Neuronal stem cell (in vitro differentiated cells): ENCODE measurements at regions not wholly inside any gene's neighbourhood (a gene's known extent, or its start where the extent isn't known, plus 50 kb on each side); places are given as distances from the start of the nearest gene placed in this dataset.

Experiments used
- DNase-seq: peaks from one replicate; pipeline ENCODE4 v3.0.0-alpha.2; 2013; ENCODE audit warnings: low spot score
- H2AFZ ChIP-seq: one replicate; pipeline ENCODE4 v1.6.1; 2013; ENCODE audit warnings: mild to moderate bottlenecking, low read length, inconsistent platforms
- H2AK5ac ChIP-seq: 2 replicates; pipeline ENCODE4 v1.6.1; 2013; ENCODE audit warnings: low read depth, mild to moderate bottlenecking, inconsistent platforms, low read length, moderate library complexity, mixed read lengths
- H2BK120ac ChIP-seq: 2 replicates; pipeline ENCODE4 v1.6.1; 2013; ENCODE audit warnings: low read depth, mild to moderate bottlenecking, inconsistent platforms, low read length, moderate library complexity, mixed read lengths
- H2BK12ac ChIP-seq: one replicate; pipeline ENCODE4 v1.6.1; 2013; ENCODE audit warnings: low read length, inconsistent platforms
- H2BK15ac ChIP-seq: 2 replicates; pipeline ENCODE4 v1.6.1; 2013; ENCODE audit warnings: mild to moderate bottlenecking, low read length, inconsistent platforms, mixed read lengths
- H2BK5ac ChIP-seq: one replicate; pipeline ENCODE4 v1.6.1; 2013; ENCODE audit warnings: inconsistent platforms, mild to moderate bottlenecking, low read length, moderate library complexity
- H3K14ac ChIP-seq: one replicate; pipeline ENCODE4 v1.6.1; 2013; ENCODE audit warnings: low read length, inconsistent platforms
- H3K18ac ChIP-seq: 2 replicates; pipeline ENCODE4 v1.6.1; 2013; ENCODE audit warnings: low read length, inconsistent platforms
- H3K23ac ChIP-seq: 2 replicates; pipeline ENCODE4 v1.6.1; 2013; ENCODE audit warnings: low read depth, mild to moderate bottlenecking, mixed read lengths, low read length, inconsistent platforms; ENCODE audit not compliant: poor library complexity
- H3K27ac ChIP-seq: replicated peaks from 3 replicates; pipeline ENCODE4 v1.5.1; 2013; ENCODE audit warnings: low read length, inconsistent platforms
- H3K27me3 ChIP-seq, 3 experiments: 2 replicates each; pipeline ENCODE4 v1.6.1; 2013; ENCODE audit warnings: low read length in 3 of 3, mild to moderate bottlenecking in 2 of 3, inconsistent platforms in 1 of 3, low read depth in 1 of 3, mixed read lengths in 1 of 3, moderate library complexity in 1 of 3; ENCODE audit not compliant: control insufficient read depth in 3 of 3, insufficient read depth in 3 of 3
- H3K36me3 ChIP-seq, 2 donors: replicated peaks in 1 of 2; 2 replicates each; pipeline ENCODE4 v1.6.1; 2013; ENCODE audit warnings: low read length in 2 of 2; ENCODE audit not compliant: control insufficient read depth in 2 of 2, insufficient read depth in 2 of 2
- H3K4ac ChIP-seq: 2 replicates; pipeline ENCODE4 v1.6.1; 2013; ENCODE audit warnings: inconsistent platforms, mild to moderate bottlenecking, low read length, moderate library complexity
- H3K4me1 ChIP-seq, 2 donors: 1 replicate in 1 of 2; 2 replicates in 1 of 2; pipeline ENCODE4 v1.6.1; 2013; ENCODE audit warnings: low read length in 2 of 2, low read depth in 1 of 2; ENCODE audit not compliant: control insufficient read depth in 2 of 2, insufficient read depth in 1 of 2
- H3K4me2 ChIP-seq: one replicate; pipeline ENCODE4 v1.6.1; 2013; ENCODE audit warnings: mild to moderate bottlenecking, low read length, inconsistent platforms; ENCODE audit not compliant: insufficient read depth, poor library complexity, severe bottlenecking
- H3K4me3 ChIP-seq, 2 donors: 2 replicates each; pipeline ENCODE4 v1.5.1; 2013; ENCODE audit warnings: low read length in 2 of 2, mild to moderate bottlenecking in 2 of 2, inconsistent platforms in 1 of 2, moderate library complexity in 1 of 2
- H3K79me1 ChIP-seq: one replicate; pipeline ENCODE4 v1.6.1; 2013; ENCODE audit warnings: low read depth, mild to moderate bottlenecking, inconsistent platforms, low read length, moderate library complexity
- H3K9ac ChIP-seq: one replicate; pipeline ENCODE4 v1.6.1; 2013; ENCODE audit warnings: mild to moderate bottlenecking, low read depth, low read length, inconsistent platforms; ENCODE audit not compliant: poor library complexity
- H3K9me3 ChIP-seq, 2 donors: replicated peaks in 1 of 2; 2 replicates each; pipeline versions ENCODE3 to v1.6.1; 2013; ENCODE audit warnings: low read length in 2 of 2, mild to moderate bottlenecking in 2 of 2, inconsistent platforms in 1 of 2, low read depth in 1 of 2, mixed read lengths in 1 of 2, moderate library complexity in 1 of 2; ENCODE audit not compliant: control insufficient read depth in 2 of 2, insufficient read depth in 1 of 2
- H4K8ac ChIP-seq: one replicate; pipeline ENCODE4 v1.6.1; 2013; ENCODE audit warnings: low read depth, mild to moderate bottlenecking, inconsistent platforms, low read length, moderate library complexity
- H4K91ac ChIP-seq: one replicate; pipeline ENCODE4 v1.6.1; 2013; ENCODE audit warnings: low read length, low read depth, mild to moderate bottlenecking, inconsistent platforms; ENCODE audit not compliant: poor library complexity
- WGBS, 2 donors: extraction: QIAGEN DNeasy Blood & Tissue Kit; methylation state at CpG; one replicate each; pipeline ENCODE4 v1.1.7; 2013; ENCODE audit warnings: missing lambda C conversion rate in 2 of 2, mixed read lengths in 1 of 2; ENCODE audit not compliant: insufficient read length in 2 of 2, insufficient replicate concordance in 1 of 2; ENCODE audit errors: extremely low coverage in 2 of 2; 5-methylcytosine and 5-hydroxymethylcytosine counted together

GRCh38 chr13:73671011-73671410 lies 463.2 kb downstream of the KLF12 start:
- Histone ChIP-seq H3K23ac (no peak overlapping the region), H3K18ac (no peak overlapping the region), H3K4ac (no peak overlapping the region), H2AK5ac (no peak overlapping the region), H3K79me1 (no peaks in the 10 kb centered on the region), H3K36me3 (no peaks in the 10 kb centered on the region), H2BK12ac (no peak overlapping the region), H3K27ac (no peak overlapping the region), H3K4me1 (no peaks in the 10 kb centered on the region), H4K8ac (no peak overlapping the region), H3K9me3 (no peaks in the 10 kb centered on the region), H3K4me3 (no peak overlapping the region), H3K9ac (no peak overlapping the region), H2BK120ac (no peak overlapping the region), H2BK15ac (no peak overlapping the region), H3K27me3 (no peaks in the 10 kb centered on the region), H3K4me2 (no peak overlapping the region), H2BK5ac (no peak overlapping the region), H2AFZ (no peak overlapping the region), H3K14ac (no peak overlapping the region), H4K91ac (no peak overlapping the region)
- WGBS, 2 donors = no CpG with 5 or more reads among the region's 2 CpGs
- no peak for DNase-seq

- no CpG with 5 or more reads among the region's 3 CpGs for WGBS, 2 donors
- Histone ChIP-seq H3K36me3 (no peaks in the 10 kb centered on the region), H3K9ac (no peak overlapping the region), H2BK15ac (no peak overlapping the region), H3K4me3 (no peak overlapping the region), H3K14ac (no peak overlapping the region), H4K91ac (no peak overlapping the region), H4K8ac (no peak overlapping the region), H3K27me3 (no peaks in the 10 kb centered on the region), H3K79me1 (no peaks in the 10 kb centered on the region), H3K23ac (no peak overlapping the region), H3K4ac (no peak overlapping the region), H2BK120ac (no peak overlapping the region), H2AFZ (no peak overlapping the region), H2BK12ac (no peak overlapping the region), H3K4me1 (peaks cover 0 to 5% of the 10 kb centered on the region in 2 donors), H3K4me2 (no peak overlapping the region), H2BK5ac (no peak overlapping the region), H3K9me3 (no peaks in the 10 kb centered on the region), H2AK5ac (no peak overlapping the region), H3K18ac (no peak overlapping the region), H3K27ac (no peak overlapping the region)
- DNase-seq = no peak
Measured at GRCh38 chr13:73667756-73668155, 466.4 kb downstream of the KLF12 start.

- H3K23ac ChIP-seq = no peak overlapping the region
- H3K9ac ChIP-seq = no peak overlapping the region
- H3K14ac ChIP-seq = no peak overlapping the region
- no peak overlapping the region for H2AK5ac ChIP-seq
- H3K4me1 ChIP-seq = peaks cover 3 to 5% of the 10 kb centered on the region in 2 donors
- DNase-seq = no peak
- no peak overlapping the region for H2BK15ac ChIP-seq
- no peak overlapping the region for H3K27ac ChIP-seq
- H3K27me3 ChIP-seq = no peaks in the 10 kb centered on the region
- H3K9me3 ChIP-seq = no peaks in the 10 kb centered on the region
- H2BK12ac ChIP-seq = no peak overlapping the region
- no peak overlapping the region for H3K4me2 ChIP-seq
- no peak overlapping the region for H3K18ac ChIP-seq
- no peaks in the 10 kb centered on the region for H3K79me1 ChIP-seq
- no peak overlapping the region for H2BK5ac ChIP-seq
- no peak overlapping the region for H4K8ac ChIP-seq
- no peak overlapping the region for H3K4ac ChIP-seq
- H3K36me3 ChIP-seq = no peaks in the 10 kb centered on the region
- peak overlapping the region; percentile 44 for H2AFZ ChIP-seq
- WGBS, 2 donors = no CpG with 5 or more reads among the region's 2 CpGs
- H4K91ac ChIP-seq = no peak overlapping the region
- no peak overlapping the region for H2BK120ac ChIP-seq
- no peak overlapping the region for H3K4me3 ChIP-seq
Measured at GRCh38 chr13:73665261-73665660, 468.9 kb downstream of the KLF12 start.

- no peak overlapping the region for H2BK120ac ChIP-seq
- no peak overlapping the region for H2BK15ac ChIP-seq
- peak overlapping the region; percentile 44 for H2AFZ ChIP-seq
- H3K4me3 ChIP-seq = no peak overlapping the region
- no peak overlapping the region for H2BK5ac ChIP-seq
- no peak overlapping the region for H3K18ac ChIP-seq
- H2BK12ac ChIP-seq = no peak overlapping the region
- WGBS, 2 donors = no CpG with 5 or more reads among the region's 4 CpGs
- H3K27ac ChIP-seq = no peak overlapping the region
- no peaks in the 10 kb centered on the region for H3K79me1 ChIP-seq
- peaks cover 3 to 5% of the 10 kb centered on the region in 2 donors for H3K4me1 ChIP-seq
- no peak overlapping the region for H3K4me2 ChIP-seq
- H3K36me3 ChIP-seq = no peaks in the 10 kb centered on the region
- no peaks in the 10 kb centered on the region for H3K27me3 ChIP-seq
- no peak overlapping the region for H3K4ac ChIP-seq
- no peak for DNase-seq
- H3K9ac ChIP-seq = no peak overlapping the region
- no peaks in the 10 kb centered on the region for H3K9me3 ChIP-seq
- H4K91ac ChIP-seq = no peak overlapping the region
- no peak overlapping the region for H4K8ac ChIP-seq
- H2AK5ac ChIP-seq = no peak overlapping the region
- H3K14ac ChIP-seq = no peak overlapping the region
- H3K23ac ChIP-seq = no peak overlapping the region
Measured at GRCh38 chr13:73664851-73665250, 469.4 kb downstream of the KLF12 start.
